Effector CD4-positive, alpha-beta T cell (primary cell): ENCODE measurements at regions not wholly inside any gene's neighbourhood (a gene's known extent, or its start where the extent isn't known, plus 50 kb on each side); places are given as distances from the start of the nearest gene placed in this dataset.
"Not testable (repeated sequence)": the region's sequence is repeated elsewhere in the genome, so short reads cannot be mapped to it uniquely, and the experiment has no call there.

ENCODE experiments used
- DNase-seq: peaks from one replicate; pipeline ENCODE4 v3.0.0-alpha.2; 2020

DNA sequence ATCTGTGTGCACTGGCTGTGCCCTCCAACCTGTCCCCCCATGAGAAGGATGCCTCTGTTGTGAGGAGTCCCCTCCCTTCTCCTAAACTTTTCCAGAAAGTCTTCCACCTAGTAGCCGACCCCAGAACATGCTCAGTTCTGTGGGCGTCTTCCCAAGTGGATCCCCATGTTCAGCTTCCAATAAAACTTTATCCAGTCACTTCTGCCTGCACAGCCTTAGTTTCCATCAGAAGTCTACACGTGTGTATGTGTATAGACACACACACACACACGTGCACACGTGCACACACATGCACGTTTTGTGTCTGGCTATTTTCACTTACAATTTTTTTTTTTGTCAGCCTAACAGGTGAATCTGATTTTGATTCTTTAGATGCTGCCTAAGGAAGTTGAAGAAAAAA, 115.1 kb downstream of the RTP5 start:
- no peak for DNase-seq

DNA sequence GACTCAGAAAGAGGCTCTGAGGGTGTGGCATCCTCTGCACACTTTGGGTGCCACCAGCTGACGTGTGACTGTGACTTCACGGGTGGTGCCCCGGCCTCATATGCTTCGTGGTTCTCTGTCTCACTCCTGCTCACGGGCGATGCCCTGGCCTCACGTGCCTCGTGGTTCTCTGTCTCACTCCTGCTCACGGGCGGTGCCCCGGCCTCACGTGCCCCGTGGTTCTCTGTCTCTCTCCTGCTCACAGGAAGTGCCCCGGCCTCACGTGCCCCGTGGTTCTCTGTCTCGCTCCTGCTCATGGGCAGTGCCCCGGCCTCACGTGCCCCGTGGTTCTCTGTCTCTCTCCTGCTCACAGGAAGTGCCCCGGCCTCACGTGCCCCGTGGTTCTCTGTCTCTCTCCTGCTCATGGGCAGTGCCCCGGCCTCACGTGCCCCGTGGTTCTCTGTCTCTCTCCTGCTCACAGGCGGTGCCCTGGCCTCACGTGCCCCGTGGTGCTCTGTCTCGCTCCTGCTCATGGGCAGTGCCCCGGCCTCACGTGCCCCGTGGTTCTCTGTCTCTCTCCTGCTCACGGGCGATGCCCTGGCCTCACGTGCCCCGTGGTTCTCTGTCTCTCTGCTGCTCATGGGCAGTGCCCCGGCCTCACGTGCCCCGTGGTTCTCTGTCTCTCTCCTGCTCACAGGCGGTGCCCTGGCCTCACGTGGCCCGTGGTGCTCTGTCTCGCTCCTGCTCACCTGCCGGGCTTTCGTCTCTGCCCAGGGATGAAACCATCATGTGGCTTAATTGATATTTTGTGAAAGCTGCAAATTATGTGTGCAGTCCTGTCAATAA, 115.8 kb downstream of the RTP5 start:
- DNase-seq, result peak; percentile 56

DNA sequence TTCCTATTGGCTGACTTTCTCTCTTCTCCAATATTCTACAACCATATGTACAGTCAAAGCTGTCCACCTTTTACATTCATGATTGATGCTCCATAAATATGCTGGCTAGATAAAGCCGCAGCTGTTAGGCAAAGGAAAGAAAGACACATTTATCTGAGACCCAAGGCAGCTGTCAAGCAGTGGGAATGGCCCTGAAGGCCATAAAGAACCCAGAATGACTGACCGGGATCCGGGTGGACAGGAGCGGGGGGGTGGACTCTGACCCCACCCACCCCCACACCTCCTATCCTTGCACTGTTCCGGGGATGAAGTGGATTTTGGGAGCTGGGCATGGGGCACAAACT, 116.4 kb downstream of the RTP5 start:
- DNase-seq, result no peak

DNA sequence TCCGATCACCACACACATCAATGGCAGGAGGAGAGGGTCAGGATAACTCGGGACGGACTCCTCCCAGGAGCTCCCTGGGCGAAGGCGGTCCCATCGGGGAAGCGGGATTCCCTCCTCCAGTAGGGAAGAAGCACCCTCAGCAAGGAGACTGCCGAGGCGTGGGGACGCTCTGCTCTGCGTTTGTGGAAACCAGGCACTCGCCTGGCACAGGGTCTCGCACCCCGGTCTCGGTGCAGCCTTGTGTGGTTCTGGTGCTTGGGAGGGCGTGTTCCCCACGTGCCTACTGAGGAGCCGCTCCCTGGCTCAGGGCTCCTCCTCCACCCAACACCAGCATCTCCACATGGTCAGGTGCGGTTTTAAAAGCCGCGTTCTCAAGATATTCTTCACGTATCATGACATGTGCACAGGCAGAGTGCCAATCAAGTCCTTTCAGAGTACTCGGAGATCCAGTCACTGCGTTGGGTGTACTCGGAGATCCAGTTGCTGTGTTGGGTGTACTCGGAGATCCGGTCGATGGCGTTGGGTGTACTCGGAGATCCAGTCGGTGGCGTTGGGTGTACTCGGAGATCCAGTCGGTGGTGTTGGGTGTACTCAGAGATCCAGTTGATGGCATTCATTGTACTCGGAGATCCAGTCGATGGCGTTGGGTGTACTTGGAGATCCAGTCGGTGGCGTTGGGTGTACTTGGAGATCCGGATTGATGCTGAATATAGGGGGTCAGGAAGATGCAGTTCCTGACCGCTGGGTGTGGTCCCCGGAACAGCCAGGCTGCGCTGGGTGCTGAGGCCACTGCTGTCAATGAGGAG, 117.5 kb downstream of the RTP5 start:
- no peak for DNase-seq

DNA sequence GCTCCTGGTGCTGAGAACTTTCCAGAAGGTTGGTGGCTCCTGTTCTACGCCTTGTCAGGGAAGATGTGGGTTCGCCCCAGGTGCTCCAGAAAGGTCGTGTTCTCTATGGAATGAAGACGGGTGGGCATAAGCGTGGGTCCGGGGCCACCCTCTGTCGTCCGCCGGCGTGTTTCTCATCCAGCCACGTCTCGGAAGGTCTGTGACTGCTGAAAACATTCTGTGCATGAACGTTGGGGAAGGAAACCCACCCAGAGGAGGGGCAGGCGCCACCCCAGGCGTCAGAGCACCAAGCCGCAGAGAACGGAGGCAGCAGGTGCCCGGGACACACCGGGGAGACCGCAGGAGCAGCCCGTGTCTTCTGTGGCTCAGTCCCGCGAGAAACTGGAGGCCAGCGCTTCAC, 118.2 kb downstream of the RTP5 start:
- no peak for DNase-seq

DNA sequence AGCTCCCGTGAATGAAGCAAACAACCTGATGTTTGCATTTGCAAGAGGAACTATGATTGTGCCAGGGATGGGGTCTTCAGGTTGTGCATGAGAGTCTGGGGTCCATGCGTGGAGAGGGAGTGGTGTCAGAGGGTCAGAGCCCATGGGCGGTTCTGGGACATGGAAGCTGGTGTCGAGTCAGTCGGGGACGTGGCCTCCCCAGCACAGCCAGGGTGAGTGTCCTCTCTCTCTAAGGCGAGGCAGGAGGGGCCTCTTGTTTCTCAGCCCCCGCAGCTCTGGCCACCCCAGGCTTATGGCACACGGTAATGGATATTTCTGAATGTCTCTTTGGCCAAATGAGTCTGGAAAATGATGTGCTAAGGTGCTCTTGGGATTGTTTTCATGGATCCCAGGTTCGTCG, 118.6 kb downstream of the RTP5 start:
- no peak for DNase-seq

DNA sequence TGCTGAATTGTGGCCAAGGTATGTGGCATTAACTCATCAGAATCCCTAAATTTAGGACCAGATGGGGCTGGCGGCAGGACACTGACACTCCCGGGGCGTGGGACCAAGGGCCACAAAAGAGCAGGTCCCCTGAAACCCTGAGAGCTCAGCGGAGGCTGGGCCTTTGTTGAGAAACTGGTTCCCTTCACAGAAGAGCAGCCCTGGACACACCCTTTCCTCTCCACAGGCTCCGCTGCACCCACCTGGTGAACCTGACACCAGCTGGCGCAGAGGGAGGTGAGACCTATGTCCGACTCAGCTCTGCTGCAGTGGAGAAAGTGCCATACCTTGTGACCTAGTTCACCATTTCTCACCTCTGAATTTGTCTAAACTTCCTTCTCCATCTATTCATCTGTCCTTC, 119.5 kb downstream of the RTP5 start:
- DNase-seq, result no peak

DNA sequence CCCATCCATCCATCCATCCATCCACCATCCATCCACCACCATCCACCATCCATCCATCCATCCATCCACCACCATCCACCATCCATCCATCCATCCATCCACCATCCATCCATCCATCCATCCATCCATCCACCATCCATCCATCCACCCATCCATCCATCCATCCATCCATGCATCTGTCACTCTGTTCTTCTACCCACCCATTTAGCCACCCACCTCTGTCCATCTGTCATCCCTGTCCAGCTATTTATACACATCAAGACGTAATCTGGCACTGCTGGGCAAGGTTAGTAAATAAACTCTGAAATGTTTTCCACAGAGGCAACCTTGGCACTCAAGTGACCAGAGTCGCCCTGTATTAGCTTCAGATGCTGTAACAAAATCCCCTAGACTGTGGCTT, 120.9 kb downstream of the RTP5 start:
- no peak for DNase-seq

DNA sequence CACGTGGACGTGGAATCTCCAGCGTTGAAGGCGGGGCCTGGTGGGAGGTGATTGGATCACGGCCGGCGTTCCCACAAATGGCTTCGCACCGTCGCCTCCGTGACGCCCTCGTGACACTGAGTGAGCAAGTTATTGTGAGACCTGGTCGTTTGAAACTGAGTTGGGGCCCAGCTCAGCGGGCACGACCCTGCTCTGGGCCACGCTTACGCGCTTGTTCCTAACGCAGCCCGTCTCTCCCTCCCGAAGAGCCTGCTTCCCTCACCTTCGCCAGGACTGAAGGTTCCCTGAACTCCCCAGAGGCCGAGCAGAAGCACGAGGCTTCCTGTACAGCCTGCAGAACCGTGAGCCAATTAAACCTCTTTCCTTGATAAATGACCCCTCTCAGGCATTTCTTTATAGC, 121.8 kb downstream of the RTP5 start:
- no peak for DNase-seq

DNA sequence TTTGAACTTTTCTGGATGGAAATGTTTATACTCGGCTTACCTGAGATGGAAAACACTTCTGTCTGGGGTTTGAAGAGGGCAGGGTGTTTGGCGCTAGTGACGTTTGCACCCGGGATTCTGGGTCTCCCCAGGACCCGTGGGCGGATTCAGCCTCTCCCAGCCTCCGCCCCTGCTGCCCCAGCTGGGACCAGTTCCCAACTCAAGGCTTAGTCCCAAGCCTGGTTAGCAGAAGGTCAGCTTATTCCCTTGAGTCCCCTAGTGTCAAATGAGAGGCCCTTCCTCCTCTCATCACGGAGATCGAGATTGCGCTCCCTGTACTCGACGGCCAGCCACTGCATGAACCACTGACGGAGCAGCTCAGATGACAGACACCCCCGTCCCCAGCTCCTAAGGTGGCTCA, 123.2 kb downstream of the RTP5 start:
- DNase-seq, result no peak

DNA sequence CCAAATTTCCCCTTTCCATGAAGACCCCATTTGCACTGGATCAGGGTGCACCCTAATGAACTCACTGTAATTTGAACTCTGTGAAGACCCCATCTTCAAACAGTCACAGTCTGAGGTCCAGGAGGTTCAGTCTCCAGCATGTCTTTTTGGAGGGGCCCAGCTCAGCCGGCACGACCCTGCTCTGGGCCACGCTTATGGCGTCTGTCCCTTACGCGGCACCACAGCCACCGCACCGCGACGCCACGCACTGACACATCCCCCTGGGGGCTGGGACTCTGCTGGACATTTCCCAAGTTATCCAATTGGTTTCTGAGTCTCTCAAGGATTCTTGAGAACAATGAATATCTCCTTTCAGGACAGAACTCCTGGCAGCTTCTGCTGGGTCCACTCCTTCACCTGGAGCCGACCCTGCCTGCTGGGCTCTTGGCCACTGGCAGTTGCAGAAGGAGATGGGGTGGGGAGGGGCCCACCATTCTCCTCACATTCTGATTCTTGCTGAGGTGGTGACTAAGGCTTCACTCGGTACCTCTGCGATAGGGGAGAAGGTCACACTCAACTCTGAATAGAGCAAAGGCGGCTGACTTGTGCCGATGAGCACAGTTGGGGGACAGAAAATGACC, 124.0 kb downstream of the RTP5 start:
- DNase-seq, result no peak

DNA sequence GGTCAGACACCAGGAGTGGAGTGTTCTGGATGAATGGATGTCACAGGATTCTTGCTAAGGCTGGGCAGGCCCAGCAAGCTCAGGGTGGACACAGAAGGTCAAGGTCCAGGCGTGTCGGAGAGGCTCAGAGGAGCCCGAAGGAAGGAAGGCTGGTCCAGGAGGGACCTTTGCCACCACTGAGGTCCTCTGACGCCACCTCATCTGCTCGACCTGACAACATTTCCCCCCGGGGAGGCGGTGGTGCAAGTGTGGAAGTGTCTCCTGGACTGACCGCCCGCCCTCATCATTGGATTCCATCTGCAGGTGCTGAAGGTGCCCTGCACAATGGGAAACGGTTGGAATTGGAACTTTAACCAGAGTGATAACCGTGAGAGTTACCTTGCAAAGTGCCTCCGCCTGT, 124.6 kb downstream of the RTP5 start:
- no peak for DNase-seq

DNA sequence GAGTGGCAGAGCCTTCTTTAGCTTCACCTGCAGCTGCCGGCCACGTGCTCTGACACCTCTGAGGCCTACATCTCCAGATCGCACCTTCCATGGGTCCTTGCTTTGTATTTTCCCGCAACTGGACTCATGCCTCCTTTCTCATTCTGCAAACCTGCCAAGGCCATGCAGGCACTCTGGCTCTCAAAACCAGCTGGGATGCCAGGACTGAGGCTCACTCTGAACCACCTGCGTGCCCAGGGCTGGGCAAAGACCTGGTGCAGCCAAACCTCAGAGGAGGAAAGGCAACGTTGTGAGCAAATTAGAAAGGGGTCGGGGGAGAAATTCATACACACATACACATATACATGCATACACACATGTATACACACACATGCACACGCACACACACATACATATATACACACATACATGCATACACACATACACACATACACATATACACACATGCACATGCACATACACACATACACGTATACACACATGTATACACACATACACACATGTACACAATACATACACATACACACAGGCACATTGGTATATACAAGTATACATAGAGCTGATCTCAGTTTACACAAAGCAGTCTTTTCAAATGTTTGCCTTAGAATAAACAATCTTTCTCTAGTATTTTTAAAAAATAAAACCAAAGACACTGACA, 125.2 kb downstream of the RTP5 start:
- no peak for DNase-seq

DNA sequence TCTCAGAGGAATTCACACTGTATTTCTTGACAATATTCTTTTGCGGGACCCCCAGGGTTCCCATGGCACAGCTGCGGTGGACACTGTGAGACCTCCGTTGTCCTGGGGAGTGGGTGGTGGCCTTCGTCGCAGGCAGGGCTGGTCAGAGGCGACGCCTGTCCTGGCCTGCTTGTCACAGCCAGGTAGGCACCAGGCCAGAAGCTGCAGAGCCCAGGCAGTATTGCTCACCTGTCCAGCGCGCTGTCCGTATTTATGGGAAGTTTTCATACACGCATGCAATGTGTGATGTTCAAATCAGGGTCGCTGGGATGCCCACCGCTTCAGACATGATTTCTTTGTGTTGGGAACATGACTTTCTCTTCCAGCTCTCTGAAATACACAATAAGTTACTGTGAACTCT, 126.6 kb downstream of the RTP5 start:
- DNase-seq, result no peak

DNA sequence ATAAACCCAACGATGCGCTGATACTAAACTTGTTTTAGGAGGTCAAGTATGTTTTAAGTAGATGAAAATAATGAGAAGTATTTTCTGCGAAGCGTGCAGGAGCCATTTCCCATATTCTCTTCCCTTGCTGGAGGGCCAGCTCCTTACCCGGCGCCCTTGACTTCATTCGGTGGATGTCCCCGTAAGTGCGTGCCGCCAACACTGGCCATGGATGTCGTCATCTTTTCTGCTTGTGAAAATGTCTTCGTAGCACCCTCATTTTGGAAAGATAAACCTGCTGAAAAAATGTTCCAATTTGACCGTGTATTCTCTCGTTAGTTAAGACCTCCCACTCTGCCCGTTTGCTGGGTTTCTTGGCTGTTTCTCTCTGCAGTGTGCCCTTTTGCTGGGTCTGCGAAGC, 127.5 kb downstream of the RTP5 start:
- DNase-seq, result no peak

DNA sequence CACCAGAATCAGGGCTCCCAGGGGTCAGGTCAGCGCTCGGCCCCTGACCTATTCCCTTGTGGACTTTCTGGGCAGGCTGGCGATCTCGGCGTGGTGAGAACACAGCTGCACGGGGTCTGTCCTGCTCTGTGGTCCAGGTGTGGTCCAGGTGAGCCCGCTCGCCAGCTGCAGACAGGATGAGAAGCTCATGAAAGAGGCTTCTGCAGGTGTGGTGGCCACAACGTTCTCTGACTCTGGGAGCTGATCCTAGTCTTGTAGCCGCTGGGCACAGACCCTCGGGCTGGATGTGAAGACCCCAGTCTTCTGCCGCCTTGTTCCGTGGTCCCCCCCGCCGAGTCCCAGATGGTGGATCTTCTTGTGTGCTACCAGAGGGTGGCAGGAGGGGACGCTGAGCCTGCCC, 129.7 kb downstream of the RTP5 start:
- DNase-seq, result no peak

DNA sequence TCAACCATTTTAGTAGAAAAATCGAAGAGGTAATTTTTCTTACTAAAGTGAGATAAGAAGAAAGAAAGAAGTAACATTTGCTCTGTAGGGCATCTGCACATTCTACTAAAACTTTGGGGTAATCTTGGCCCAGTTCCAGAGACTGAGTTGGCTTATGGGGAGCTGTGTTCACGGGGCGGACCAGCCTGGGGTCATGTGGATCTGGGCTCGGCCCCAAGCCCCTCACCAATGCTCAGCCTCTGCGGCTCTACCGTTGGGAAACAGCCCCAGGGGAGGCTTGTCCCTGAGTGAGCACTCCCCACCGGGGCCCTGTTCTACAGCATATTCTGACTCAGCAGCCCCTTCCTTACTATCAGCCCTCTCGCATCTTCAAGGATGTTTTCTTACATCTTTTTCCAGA, 132.3 kb downstream of the RTP5 start:
- DNase-seq, result no peak

DNA sequence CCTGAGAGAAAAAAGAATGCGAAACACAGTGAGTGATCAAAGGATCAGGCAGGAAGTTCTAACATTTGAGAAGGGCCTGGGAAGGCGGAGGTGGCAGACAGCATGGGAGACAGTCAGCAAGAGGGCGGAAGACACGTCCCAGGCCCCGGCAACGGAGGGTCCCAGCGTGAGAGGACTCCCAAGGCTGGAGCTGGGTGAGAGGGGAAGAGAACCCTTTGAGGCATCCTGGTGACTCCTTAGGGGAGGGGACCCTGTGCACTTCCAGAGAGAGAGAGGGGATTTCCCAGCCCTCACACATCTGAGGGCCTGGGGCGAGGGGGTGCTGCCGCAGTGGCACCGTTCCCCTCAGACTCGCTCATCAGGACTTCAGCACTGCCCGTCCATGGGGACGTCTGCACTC, 133.4 kb downstream of the RTP5 start:
- DNase-seq, result no peak

DNA sequence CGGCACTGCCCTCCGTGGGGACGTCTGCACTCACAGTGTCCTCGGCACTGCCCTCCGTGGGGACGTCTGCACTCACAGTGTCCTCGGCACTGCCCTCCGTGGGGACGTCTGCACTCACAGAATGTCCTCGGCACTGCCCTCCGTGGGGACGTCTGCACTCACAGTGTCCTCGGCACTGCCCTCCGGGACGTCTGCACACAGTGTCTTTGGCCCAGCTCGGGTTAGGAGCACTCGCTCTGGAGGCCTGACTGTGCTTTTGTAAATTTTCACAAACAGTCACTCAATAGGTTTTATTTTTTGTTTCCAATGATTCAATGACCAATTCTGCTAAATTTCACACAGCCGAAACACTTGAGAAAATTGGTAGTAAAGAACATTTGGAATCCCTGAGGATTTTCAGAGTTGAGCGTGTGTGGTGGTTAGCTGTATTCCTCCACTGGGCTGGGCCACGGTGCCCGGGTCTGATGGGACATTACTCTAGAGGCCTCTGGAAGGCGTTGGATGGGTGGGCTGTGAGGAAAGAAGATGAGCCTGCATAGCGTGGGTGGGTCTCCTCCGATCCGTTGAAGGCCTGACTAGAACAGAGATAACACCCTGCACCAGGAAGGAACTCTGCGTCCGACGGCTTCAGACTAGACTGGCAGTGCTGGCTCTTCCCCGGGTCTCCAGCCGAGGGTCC, 134.8 kb downstream of the RTP5 start:
- DNase-seq, result no peak

DNA sequence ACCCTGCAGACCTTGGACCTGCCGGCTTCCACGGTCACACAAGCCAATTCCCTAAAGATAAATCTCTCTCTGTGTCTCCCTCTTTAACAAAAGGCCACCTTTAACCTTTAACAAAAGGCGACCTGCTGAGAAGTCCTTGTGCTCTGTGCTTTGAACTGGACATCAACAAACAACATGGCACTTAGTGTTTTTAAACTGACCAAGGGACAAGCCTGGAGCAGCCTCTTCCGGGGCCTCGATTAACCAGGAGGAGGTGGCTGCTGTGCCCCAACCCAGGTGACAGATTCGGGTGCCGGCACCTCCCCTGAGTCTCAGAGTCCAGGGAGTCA, 135.3 kb downstream of the RTP5 start:
- no peak for DNase-seq

DNA sequence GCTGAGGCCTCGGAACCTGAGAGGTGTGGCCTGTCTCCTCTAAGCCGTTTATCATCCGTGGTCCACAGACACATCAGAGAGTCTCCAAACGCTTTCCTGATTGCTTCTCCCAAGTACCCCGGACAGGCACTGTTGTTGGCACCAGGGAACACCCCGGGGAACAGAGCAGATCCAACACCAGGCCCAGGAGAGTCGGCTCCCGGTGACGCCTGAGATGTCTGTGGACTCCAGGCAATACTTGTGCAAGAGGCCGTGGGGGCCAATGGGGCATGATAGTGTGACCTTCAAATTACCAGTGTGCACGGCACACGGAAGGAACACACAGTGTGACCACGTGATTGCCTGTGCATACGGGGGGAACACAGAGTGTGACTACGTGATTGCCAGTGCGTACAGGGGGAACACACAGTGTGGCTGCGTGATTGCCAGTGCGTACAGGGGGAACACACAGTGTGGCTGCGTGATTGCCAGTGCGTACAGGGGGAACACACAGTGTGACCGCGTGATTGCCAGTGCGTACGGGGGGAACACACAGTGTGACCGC, 136.6 kb downstream of the RTP5 start:
- DNase-seq, result not testable (repeated sequence)

DNA sequence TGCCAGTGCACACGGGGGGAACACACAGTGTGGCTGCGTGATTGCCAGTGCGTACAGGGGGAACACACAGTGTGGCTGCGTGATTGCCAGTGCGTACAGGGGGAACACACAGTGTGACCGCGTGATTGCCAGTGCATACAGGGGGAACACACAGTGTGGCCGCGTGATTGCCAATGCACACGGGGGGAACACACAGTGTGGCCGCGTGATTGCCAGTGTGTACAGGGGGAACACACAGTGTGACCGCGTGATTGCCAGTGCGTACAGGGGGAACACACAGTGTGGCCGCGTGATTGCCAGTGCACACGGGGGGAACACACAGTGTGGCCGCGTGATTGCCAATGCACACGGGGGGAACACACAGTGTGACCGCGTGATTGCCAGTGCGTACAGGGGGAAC, 139.4 kb downstream of the RTP5 start:
- not testable (repeated sequence) for DNase-seq

DNA sequence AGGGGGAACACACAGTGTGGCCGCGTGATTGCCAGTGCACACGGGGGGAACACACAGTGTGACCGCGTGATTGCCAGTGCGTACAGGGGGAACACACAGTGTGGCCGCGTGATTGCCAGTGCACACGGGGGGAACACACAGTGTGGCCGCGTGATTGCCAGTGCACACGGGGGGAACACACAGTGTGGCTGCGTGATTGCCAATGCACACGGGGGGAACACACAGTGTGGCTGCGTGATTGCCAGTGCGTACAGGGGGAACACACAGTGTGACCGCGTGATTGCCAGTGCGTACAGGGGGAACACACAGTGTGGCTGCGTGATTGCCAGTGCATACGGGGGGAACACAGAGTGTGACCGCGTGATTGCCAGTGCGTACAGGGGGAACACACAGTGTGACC, 140.3 kb downstream of the RTP5 start:
- not testable (repeated sequence) for DNase-seq
